GM12872 (cell line): ENCODE measurements at regions not wholly inside any gene's neighbourhood (a gene's known extent, or its start where the extent isn't known, plus 50 kb on each side); places are given as distances from the start of the nearest gene placed in this dataset.

Experiments used
- CTCF ChIP-seq: IDR thresholded peaks from 3 replicates; pipeline ENCODE4 v1.5.1; 2011; ENCODE audit warnings: low read depth, mild to moderate bottlenecking, low read length, moderate library complexity; ENCODE audit not compliant: insufficient read depth

GRCh38 chr5:97499605-97500004 is 316.6 kb upstream of the RIOK2 start:
- no peak for TF ChIP-seq CTCF

GRCh38 chr5:97501286-97501964 is 318.4 kb upstream of the RIOK2 start:
- TF ChIP-seq CTCF, result no peak

GRCh38 chr5:97501965-97502305 is 318.9 kb upstream of the RIOK2 start:
- no peak for TF ChIP-seq CTCF

- TF ChIP-seq CTCF, result no peak
These were observed 325.8 kb upstream of the RIOK2 start for GRCh38 chr5:97508864-97509263.

GRCh38 chr5:97525780-97526179 is 342.7 kb upstream of the RIOK2 start:
- TF ChIP-seq CTCF, result no peak

GRCh38 chr5:97528941-97529340 is 345.9 kb upstream of the RIOK2 start:
- TF ChIP-seq CTCF, result no peak

- TF ChIP-seq CTCF, result no peak
These were observed 346.4 kb upstream of the RIOK2 start for GRCh38 chr5:97529354-97529985.
